ENCODE measurements at regions not wholly inside any gene's neighbourhood (a gene's known extent, or its start where the extent isn't known, plus 50 kb on each side); places are given as distances from the start of the nearest gene placed in this dataset.
"Not testable (repeated sequence)": the region's sequence is repeated elsewhere in the genome, so short reads cannot be mapped to it uniquely, and the experiment has no call there.

DNA sequence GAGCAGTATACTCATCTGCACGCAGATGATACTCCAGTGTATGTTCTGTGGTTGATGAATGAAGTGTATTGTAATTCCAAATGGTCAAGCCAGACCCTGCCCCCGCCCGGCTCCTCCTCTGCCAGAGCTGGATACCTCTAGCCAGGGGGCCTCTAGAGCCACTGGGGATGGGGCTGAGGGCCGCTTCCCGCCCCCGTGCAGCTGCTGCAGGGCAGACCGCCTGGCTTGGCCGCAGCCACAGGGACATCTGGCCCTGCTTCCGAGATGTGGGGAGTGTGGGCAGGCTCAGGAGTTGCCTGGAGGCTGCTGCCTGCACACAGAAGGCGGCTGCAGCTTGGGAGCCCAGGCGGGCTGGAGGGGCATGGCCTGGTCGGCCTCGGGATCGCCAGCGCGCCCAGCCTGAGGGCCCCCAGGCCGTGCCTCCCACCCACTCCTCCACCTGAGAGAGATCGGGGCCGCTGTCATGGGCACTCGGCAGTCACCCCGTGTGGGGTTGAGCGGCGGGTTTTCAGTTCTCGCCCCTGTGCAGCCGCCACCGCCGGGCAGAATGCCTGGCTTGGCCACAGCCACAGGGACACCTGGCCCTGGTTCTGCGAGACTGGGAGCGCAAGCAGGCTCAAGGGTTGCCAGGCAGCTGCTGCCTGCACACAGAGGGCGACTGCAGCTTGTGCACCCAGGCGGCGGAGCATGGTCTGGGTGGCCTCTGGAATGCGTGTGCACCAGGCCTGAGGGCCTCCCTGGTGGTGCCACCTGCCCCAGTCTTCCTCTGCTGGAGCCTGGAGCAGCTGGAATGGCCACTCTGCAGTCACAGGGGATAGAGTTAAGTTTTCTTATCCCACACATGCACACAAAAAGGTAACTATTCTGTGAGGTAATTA is 1643.7 kb downstream of the SPATA31A7 start:
- not testable (repeated sequence) for DNase-seq (ENCODE audit: low spot score)

DNA sequence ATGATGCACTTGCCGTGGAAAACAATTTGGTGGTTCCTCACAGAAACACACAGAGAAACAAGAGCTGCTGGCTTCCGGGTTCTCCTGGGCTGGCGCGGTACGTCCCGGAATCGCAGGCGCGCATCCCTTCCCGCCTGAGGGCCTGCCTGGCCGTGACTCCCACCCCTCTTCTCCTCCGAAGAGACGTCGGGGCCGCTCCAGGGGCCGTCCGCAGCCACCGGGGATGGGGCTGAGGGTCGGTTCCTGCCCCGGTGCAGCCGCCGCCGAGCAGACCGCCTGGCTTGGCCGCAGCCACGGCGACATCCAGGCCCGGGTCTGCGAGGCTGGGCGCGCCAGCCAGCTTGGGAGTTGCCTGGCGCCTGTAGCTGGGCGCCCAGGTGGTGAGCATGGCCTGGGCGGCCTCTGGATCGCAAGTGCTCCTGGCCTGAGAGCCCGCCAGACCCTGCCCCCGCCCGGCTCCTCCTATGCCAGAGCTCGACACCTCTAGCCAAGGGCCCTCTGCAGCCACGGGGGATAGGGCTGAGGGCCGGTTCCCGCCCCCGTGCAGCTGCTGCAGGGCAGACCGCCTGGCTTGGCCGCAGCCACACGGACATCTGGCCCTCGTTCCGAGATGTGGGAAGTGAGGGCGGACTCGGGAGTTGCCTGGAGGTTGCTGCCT is 1647.5 kb downstream of the SPATA31A7 start:
- peak; percentile 42 for DNase-seq (ENCODE audit: low spot score)

DNA sequence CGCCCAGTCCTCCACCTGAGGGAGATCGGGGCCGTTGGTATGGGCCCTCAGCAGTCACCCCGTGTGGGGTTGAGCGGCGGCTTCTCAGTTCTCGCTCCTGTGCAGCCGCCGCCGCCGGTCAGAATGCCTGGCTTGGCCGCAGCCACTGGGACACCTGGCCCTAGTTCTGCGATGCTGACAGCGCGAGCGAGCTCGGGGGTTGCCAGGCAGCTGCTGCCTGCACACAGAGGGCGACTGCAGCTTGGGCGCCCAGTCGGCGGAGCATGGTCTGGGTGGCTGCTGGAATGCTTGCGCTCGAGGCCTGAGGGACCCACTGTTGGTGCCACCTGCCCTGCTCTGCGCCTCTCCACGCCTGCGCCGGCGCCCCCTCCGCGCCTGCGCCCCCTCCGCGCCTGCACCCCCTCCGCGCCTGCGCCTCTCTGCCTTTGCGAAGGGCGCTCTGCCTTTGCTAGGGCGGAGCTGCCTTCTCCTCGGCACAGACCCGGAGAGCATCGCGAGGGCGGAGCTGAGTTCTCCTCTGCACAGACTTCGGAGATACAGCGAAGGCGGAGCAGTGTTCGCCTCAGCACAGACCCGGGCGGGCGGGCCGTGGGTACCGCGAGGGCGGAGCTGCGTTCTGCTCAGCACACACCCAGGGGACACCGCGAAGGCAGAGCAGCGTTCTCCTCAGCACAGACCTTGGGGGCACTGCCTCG is 1648.3 kb downstream of the SPATA31A7 start:
- DNase-seq (ENCODE audit: low spot score): peak; percentile 92

DNA sequence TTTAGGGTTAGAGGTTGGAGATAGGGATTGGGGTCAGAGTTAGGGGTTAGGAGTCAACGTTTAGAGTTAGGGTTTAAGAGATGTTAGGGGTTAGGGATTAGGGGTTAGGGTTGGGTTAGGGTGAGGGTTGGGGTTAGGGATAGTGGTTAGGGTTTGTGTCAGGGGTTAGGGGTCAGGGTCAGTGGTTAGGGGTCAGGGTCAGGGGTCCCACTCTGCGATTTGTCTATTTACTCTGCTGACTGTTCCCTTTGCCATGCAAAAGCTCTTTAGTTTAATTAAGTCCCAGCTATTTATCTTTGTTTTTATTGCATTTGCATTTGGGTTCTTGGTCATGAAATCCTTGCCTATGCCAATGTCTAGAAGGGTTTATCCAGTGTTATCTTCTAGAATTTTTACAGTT is 1649.3 kb downstream of the SPATA31A7 start:
- not testable (repeated sequence) for DNase-seq (ENCODE audit: low spot score)

DNA sequence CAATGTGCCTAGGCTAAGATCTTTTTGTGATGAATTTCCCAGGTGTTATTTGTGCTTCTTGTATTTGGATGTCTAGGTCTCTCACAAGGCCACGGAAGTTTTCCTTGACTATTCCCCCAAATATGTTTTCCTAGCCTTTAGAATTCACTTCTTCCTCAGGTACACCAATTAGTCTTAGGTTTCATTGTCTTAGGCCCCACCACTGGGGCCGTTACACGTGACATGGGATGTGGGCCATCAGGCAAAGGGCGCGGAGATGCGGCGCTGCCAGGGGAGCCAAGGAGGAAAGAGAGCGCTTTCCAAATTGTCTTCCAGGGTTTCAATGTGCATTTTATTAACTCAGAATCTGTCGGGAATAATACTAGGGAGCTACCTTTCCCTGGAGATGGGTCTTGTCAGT is 1653.3 kb downstream of the SPATA31A7 start:
- DNase-seq (ENCODE audit: low spot score): not testable (repeated sequence)

DNA sequence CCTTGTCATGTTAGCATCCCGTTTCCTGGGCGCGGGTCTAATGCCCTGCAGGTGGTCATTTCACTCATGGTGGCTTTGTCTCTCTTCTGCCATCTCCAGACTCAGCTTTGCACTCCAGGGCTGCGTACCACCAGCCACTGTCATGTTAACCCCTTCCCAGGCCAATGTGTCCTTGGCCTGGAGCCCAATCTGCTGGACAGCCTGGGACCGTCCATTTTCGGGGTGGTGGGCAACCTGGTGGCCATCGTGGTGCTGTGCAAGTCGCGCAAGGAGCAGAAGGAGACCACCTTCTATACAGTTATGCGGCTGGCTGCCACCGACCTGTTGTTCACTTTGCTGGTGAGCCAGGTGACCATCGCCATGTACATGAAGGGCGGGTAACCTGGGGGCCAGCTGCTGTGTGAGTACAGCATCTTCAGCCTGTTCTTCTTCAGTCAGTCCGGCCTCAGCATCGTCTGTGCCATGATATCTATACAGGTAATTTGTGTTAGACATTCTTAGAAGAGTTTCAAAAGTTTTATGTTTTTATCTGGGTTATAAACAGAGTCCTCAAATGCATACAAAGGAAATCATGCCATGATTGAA is 1654.0 kb downstream of the SPATA31A7 start:
- DNase-seq (ENCODE audit: low spot score): not testable (repeated sequence)

DNA sequence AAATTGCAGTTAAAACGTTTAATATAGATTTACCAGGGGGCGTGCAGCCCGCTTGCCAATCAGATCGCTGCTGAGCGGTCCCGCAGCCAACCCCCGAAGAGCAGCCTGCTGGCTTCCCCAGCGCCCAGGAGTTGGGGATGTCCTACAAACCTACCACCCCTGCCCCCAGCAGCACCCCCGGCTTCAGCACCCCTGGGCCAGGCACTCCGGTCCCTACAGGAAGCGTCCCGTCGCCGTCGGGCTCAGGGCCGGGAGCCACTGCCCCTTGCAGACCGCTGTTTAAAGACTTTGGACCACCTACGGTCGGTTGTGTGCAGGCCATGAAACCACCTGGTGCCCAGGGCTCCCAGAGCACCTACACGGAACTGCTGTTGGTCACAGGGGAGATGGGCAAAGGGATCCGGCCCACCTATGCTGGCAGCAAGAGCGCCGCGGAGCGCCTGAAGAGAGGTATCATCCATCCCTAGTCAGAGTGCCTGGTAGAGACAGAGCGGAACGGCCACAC is 1654.9 kb downstream of the SPATA31A7 start:
- not testable (repeated sequence) for DNase-seq (ENCODE audit: low spot score)

DNA sequence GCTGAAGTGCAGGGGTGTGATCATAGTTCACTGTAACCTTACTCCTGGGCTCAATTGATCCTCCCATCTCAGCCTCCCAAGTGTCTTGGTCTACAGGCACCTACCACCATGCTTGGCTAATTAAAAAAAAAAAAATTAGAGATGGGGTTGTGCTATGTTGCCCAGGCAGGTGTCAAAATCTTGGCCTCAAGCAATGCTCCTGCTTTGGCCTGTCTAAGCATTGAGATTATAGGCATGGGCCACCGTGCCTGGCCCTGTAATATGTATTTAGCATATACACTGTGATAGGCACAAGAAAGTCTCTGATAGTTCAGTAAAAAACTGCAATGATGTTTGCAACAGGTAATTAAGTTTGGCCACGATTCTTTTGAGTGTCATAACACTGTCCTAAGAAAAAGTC is 1658.4 kb downstream of the SPATA31A7 start:
- DNase-seq (ENCODE audit: low spot score): not testable (repeated sequence)

DNA sequence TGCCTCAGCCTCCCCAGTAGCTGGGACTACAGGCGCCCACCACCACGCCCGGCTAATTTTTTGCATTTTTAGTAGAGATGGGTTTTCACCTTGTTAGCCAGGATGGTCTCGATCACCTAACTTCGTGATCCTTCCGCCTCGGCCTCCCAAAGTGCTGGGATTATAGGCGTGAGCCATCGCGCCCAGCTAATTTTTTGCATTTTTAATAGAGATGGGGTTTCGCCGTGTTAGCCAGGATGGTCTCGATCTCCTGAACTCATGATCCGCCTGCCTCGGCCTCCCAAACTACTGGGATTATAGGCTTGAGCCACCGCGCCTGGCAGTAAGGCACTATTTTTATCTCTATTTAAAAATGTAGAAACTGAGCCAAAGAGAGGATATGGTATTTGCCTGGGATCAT is 1660.2 kb downstream of the SPATA31A7 start:
- not testable (repeated sequence) for DNase-seq (ENCODE audit: low spot score)

DNA sequence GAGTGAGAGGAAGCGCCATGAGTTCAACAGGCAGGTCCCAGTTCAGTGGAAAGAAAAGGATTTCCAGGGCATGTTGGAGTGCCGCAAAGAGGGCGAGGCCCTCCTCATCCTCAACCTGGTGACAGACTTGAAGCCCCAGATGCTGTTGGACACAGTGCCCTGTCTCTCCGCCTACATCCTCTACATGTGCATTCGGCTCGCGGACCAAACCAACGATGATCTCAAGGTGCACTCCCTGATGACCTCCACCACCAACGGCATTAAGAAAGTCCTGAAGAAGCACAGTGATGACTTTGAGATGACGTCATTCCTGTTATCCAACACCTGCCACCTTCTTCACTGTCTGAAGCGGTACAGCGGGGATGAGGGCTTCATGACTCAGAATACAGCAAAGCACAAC is 1667.4 kb downstream of the SPATA31A7 start:
- not testable (repeated sequence) for DNase-seq (ENCODE audit: low spot score)

DNA sequence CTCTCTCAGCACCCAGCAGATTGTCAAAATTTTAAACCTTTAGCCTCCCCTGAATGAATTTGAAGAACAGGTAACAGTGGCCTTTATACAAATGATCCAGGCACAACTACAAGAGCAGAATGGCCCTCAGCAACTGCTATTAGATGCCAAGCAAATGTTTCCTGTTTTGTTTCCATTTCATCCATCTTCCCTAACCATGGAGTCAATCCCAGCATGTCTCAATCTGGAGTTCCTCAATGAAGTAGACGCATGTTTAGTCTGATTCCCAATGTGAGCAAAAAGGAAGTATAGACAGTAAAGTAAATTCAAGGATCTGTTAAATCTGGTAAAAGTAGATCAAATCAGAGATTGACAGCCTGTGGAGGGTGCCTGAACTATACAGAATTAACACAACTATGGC is 1668.4 kb downstream of the SPATA31A7 start:
- DNase-seq (ENCODE audit: low spot score): not testable (repeated sequence)

DNA sequence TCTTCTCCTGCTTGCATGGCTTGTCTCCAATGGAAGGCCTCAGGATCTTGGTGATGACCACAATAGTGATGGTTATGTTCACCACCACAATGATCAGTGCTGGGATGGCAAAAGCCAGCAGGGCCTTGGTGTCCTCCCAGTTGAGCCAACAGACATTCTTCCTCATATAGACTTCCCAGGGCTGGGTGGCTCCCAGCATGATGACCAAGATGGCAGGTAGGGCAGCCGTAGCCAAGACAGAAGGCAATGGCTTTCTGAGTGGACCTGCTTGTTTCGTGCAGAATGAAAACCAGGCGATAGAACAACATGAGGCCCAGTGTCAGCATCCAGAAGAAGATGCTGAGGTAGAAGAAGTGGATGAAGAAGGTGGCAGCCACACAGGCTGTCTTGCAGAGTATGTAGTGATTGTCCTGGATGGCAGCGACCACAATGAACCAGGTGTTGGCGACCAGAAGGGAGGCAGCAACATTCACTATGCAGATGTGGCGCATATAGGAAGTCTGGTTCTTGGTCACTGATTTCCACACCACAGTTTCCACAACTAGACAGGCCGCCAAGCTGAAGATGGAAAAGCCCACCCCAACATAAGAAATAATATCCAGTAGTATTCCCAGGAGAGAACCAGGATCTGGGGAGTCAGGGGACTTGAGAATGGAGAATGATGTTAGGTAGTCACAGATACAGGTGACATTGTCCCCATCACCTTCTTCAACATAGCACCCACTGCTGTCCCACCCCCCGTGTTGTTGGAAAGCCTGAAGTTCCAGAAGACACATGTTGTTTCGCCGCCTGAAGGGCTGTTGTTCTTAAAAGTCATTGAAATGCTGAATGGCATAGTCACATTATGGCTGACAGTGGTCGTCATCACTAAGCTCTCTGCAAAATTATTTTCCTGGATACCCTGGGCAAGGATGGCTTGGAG is 1671.4 kb downstream of the SPATA31A7 start:
- DNase-seq (ENCODE audit: low spot score): not testable (repeated sequence)

DNA sequence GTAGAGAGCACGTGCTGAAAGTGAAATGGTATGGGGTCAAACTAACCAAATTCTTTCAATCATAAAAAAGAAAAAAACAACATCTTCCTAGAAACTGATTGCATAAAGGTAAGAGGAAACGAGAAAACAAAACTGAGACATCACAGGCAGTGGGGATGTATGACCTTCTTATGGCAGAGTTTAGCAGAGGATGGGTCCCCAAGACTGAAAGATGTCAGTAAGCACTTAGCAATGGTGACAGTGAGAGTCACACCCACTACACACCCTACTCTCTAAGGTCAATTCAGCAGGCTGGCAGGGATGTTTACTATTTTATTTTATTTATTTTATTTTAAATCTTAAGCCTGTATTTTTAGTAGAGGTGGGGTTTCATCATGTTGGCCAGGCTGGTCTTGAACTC is 1672.3 kb downstream of the SPATA31A7 start:
- not testable (repeated sequence) for DNase-seq (ENCODE audit: low spot score)

DNA sequence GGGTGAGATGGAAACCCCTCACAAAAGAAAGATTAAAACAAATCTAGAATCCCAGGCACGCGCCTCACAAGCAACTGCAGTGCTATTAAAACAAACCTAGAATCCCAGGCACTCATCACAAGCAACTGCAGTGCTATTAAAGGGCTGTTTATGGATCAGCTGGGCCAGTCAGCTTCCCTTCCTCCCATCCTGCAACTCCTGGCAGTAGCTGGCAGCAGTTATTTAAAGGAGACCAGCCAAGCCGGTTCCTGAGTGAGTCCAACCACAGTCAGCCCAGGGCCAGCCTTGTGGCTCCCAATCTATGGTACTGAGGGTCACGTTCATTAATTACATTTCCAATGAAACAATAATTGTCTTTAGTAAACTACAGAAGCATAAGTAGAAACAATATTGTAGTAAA is 1673.5 kb downstream of the SPATA31A7 start:
- peak; percentile 77 for DNase-seq (ENCODE audit: low spot score)

DNA sequence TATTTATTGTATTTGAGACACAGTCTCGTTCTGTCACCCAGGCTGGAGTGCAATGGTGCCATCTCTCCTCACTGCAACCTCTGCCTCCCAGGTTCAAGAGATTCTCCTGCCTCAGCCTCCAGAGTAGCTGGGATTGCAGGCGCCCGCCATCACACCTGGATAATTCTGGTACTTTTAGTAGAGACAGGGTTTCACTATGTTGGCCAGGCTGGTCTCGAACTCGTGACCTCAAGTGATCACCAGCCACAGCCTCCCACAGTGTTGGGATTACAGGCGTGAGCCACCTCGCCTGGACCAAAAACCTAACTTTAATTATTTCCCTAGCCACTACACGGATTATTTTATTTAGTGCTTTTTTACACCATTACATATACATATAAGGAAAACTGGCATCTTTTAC is 1674.0 kb downstream of the SPATA31A7 start:
- not testable (repeated sequence) for DNase-seq (ENCODE audit: low spot score)

DNA sequence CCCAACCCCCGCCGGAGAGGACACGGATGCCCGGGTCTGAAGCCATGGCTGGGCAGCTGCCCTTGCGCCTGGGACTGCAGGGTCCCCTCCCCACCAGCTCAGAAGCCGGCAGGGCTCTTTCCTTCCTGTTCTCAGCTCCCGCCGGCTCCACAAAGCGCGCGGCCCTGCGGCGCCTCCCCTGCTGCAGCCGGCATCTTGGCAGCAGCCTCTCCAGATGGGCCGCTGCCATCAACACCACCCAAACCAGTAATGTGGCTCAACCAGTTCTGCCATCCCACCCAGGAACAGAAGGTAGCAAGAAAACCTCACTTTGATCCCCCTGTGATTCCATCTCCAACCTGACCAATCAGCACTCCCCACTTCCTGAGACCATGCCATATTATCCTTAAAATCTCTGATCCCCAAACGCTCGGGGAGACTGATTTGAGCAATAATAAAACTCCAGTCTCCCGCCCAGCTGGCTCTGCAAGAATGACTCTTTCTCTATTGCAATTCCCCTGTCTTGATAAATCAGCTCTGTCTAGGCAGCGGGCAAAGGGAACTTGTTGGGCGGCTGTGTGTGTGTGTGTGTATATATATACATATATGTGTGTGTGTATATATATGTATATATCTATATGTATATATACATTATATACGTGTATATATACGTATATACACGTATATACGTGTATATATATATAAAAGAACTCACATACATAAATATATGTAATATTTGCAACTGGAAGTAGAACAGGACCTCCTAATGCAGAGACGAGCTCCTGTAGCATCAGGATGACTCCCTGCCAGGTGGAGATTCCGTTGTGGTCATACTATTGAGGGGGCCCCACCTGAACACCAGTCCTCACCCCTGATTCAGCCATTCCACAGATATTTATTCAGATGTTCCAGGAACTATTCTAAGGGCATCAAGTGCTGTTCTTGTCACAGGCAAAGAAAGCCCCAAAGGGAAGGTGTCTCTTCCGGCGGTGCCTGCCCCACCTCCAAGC is 1674.9 kb downstream of the SPATA31A7 start:
- DNase-seq (ENCODE audit: low spot score): peak; percentile 68

DNA sequence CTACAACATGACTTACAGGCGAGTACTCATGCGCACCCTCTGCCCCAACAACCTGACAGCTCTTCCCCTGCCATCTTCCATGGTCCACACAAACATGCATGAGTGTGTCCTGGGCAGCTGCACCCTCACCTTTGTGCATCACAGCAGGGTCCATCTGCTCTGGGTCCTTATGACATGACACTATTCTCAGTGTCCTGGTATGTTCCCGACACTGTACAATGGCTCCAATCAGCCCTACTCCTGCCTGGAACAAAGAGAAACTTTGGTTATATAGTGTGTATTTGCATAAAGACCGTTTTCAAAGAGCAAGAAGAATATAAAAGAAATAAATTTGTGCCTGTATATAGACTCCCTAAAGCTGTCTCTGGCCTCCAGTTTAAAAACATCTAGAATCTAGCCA is 1679.2 kb downstream of the SPATA31A7 start:
- peak; percentile 37 for DNase-seq (ENCODE audit: low spot score)

DNA sequence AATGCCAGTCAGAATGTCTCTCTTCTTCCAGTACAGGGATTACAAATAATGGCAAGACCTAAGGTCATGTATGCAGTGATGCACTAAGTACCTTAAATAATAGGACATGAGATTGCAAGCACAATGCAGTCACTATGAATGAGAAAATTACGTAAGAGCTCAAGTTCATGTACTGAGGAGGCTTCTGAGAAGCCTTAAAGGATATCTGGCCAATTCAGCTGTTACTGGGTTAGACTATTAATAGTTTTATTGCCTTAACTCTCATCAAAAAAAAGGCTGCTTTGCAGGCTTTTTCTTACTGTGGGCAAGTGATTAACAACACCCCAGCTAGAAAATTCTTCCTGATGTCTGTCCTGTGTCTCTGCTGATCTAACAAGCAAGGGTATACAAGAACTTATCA is 1681.9 kb downstream of the SPATA31A7 start:
- not testable (repeated sequence) for DNase-seq (ENCODE audit: low spot score)

DNA sequence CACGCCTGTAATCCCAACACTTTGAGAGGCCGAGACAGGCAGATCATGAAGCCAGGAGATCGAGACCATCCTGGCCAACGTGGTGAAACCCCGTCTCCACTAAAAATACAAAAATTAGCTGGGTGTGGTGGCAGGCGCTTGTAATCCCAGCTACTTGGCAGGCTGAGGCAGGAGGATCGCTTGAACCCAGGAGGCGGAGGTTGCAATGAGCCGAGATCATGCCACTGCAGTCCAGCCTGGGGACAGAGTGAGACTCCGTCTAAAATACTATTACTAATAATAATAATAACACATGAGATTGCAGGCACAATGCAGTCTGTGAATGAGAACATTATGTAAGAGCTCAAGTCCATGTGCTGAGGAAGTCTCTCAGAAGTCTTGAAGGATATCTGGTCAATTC is 1684.4 kb downstream of the SPATA31A7 start:
- DNase-seq (ENCODE audit: low spot score): not testable (repeated sequence)
